ENCODE measurements at regions not wholly inside any gene's neighbourhood (a gene's known extent, or its start where the extent isn't known, plus 50 kb on each side); places are given as distances from the start of the nearest gene placed in this dataset.
"Not testable (repeated sequence)": the region's sequence is repeated elsewhere in the genome, so short reads cannot be mapped to it uniquely, and the experiment has no call there.

- Histone ChIP-seq H3K9me3 (no peaks in the 10 kb centered on the region), H3K36me3 (no peaks in the 10 kb centered on the region), H3K4me3 (replicated peaks in 1 of 3) (no peak overlapping the region), H3K4me1 (no peaks in the 10 kb centered on the region), H3K27ac (no peak overlapping the region), H3K27me3 (no peaks in the 10 kb centered on the region)
- intact Hi-C loops (cut with DNase I) = no loop called here
- no peak for DNase-seq
- TF ChIP-seq POLR2A (IDR thresholded peaks at IDR 0.05) (no peak), CTCF (IDR thresholded peaks at IDR 0.05) (no peak)
- WGBS, 2 donors = 75 to 79% methylated on average over 5 of the region's 5 CpGs
These were observed 66.1 kb upstream of the PIP4K2A start for GRCh38 chr10:22780474-22780885.

DNA sequence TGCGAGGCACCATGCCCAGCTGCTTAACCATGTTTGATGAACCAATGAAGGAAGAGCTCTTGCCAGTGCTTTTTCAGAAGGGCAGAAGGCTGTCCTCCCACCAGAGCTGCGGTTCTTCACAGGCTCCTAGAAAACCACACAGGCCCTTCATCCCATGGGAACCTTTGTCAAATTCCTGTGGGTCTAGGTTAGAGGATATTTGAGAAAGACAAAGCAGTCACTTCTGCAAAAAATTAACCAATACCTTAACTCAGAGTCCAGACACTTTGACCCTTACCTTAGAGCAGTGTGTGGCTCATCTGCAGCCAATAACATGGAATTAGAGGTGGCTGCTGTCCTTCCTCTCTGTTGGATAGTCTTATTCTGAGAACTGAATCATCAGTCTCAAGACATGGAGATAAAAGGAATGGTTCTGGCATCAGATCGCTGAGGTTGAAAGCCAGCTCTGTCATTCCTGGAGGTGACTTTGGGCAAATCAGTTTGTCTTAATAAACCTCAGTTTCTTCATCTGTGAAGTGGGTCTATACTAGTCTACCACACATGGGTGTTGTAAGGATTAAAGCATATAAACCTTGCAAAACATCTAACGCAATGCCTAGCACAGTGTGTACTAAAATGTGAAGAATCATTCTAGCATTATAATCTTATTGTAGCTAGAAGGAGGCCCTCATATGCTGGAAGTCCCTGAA, 65.1 kb upstream of the PIP4K2A start:
- Histone ChIP-seq H3K4me1 (no peaks in the 10 kb centered on the region), H3K27ac (no peak overlapping the region), H3K9me3 (no peaks in the 10 kb centered on the region), H3K27me3 (no peaks in the 10 kb centered on the region), H3K4me3 (replicated peaks in 1 of 3) (no peak overlapping the region), H3K36me3 (no peaks in the 10 kb centered on the region)
- 91 to 93% methylated on average over 4 of the region's 4 CpGs for WGBS, 2 donors
- no peak for DNase-seq
- TF ChIP-seq POLR2A (IDR thresholded peaks at IDR 0.05) (no peak), CTCF (IDR thresholded peaks at IDR 0.05) (no peak)
- intact Hi-C loops (cut with DNase I) = no loop called here

DNA sequence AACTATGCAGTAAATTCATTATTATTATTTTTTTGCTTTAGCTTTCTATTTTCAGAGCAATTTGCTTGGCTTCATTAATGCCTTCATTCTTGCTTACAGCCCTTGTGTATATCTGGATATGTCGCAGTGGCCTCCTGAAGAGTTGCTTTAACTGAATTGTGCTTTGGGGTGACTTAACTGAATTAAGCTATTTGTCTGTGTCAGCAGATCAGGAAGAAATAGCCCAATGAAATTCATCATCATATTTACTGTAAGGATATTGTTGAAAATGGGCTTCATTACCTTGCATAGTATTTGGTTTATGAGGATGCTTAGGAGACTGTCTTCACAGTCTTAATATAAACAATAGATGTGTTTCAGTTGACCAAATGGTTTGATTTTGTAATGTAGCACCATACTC, 59.7 kb upstream of the PIP4K2A start:
- H3K9me3 ChIP-seq = no peaks in the 10 kb centered on the region
- H3K36me3 ChIP-seq = no peaks in the 10 kb centered on the region
- no peak overlapping the region for H3K27ac ChIP-seq
- no peak overlapping the region for H3K4me3 ChIP-seq (replicated peaks in 1 of 3)
- TF ChIP-seq POLR2A (IDR thresholded peaks at IDR 0.05) (no peak), CTCF (IDR thresholded peaks at IDR 0.05) (no peak)
- H3K4me1 ChIP-seq = no peaks in the 10 kb centered on the region
- no peak for DNase-seq
- no peaks in the 10 kb centered on the region for H3K27me3 ChIP-seq
- intact Hi-C loops (cut with DNase I) = no loop called here
- WGBS, 2 donors = 93 to 95% methylated on average over 1 of the region's 1 CpG

GRCh38 chr10:22771631-22772030, 57.3 kb upstream of the PIP4K2A start:
- H3K4me3 ChIP-seq (replicated peaks in 1 of 3); H3K36me3 ChIP-seq; H3K27ac ChIP-seq; H3K4me1 ChIP-seq; DNase-seq; H3K9me3 ChIP-seq; H3K27me3 ChIP-seq; intact Hi-C loops (cut with DNase I): not testable (repeated sequence)
- 96% methylated on average over 5 of the region's 5 CpGs for WGBS, 2 donors

- intact Hi-C loops (cut with DNase I) = no loop called here
- Histone ChIP-seq H3K9me3 (no peaks in the 10 kb centered on the region), H3K4me1 (no peaks in the 10 kb centered on the region), H3K36me3 (no peaks in the 10 kb centered on the region), H3K27me3 (no peaks in the 10 kb centered on the region), H3K27ac (no peak overlapping the region), H3K4me3 (replicated peaks in 1 of 3) (no peak overlapping the region)
- DNase-seq = no peak
- 92 to 95% methylated on average over 1 of the region's 1 CpG for WGBS, 2 donors
- TF ChIP-seq CTCF (IDR thresholded peaks at IDR 0.05) = no peak
- TF ChIP-seq POLR2A (IDR thresholded peaks at IDR 0.05) = no peak
These were observed 55.9 kb upstream of the PIP4K2A start for GRCh38 chr10:22770270-22770669.
